Stimulated activated CD4-positive, alpha-beta T cell treated with anti-CD3 and anti-CD28 coated beads, Interleukin-12 subunit alpha, Interleukin-12 subunit beta, amount 100 ng/mL, for 48 hours (primary cell): ENCODE measurements at regions not wholly inside any gene's neighbourhood (a gene's known extent, or its start where the extent isn't known, plus 50 kb on each side); places are given as distances from the start of the nearest gene placed in this dataset.
"Not testable (repeated sequence)": the region's sequence is repeated elsewhere in the genome, so short reads cannot be mapped to it uniquely, and the experiment has no call there.

Source experiments
- DNase-seq, 3 donors: peaks; one replicate each; pipeline ENCODE4 v3.0.0-alpha.2; 2020; ENCODE audit warnings: low read depth in 2 of 3, low spot score in 1 of 3

DNA sequence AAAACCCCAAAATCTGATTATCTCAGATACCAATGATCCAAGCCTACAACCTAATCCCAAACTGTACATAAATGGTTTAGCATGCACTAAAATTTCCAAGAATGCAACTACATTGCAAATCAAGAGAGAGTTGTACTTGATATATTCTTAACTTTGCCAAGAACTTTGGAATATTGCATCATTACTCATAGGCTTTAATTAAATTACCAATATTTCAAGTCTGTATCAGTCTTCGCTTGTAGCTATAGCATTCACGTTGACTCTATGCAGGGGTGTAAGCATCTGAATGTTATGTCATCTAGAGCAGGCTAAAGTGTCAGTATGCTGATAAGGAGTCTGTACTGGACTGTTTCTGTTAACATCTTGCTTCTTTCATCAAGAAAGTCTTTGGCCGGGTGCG, 56.3 kb downstream of the FOXI3 start:
- no peak for DNase-seq

GRCh38 chr2:88377641-88377991, 74.9 kb downstream of the FOXI3 start:
- no peak for DNase-seq

DNA sequence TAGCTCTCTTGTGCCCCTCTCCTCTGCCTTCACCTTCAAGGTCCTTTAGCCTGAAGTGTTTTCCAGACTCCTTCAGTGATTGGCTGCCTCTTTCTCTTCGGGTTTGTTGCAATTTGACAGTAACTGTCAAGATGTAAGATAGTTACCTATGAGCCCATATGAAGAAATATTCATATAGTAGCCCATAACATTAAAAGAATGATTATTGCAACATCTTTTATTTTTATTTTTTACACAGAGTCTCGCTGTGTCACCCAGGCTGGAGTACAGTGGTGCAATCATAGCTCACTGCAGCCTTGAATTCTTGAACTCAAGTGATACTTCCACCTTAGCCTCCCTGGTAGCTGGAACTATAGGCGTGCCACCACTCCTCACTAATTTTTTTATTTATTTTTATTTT, 80.5 kb downstream of the FOXI3 start:
- no peak for DNase-seq

- not testable (repeated sequence) for DNase-seq
Measured at GRCh38 chr2:88365408-88365807, 87.1 kb downstream of the FOXI3 start.

DNA sequence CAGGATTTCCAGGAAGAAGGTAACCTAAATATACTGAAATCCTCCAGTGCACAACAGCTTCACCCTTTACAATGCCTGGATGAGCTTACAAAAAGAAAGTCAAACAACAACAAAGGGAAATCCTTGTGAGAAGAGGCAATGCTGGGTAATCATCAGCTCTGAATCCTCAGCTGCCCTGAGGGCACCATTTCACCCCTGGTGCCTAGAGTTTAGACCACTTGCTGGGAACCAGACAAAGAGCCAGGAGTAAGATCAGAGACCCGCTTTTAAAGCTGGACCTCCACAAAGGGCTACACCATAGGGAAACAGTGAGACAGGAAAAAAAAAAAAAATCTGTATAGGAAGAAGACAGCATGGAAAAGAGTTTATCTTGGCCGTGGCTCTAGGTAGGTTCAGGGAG, 97.0 kb downstream of the FOXI3 start:
- no peak for DNase-seq

GRCh38 chr2:88351249-88351601, 101.3 kb downstream of the FOXI3 start:
- DNase-seq = no peak

DNA sequence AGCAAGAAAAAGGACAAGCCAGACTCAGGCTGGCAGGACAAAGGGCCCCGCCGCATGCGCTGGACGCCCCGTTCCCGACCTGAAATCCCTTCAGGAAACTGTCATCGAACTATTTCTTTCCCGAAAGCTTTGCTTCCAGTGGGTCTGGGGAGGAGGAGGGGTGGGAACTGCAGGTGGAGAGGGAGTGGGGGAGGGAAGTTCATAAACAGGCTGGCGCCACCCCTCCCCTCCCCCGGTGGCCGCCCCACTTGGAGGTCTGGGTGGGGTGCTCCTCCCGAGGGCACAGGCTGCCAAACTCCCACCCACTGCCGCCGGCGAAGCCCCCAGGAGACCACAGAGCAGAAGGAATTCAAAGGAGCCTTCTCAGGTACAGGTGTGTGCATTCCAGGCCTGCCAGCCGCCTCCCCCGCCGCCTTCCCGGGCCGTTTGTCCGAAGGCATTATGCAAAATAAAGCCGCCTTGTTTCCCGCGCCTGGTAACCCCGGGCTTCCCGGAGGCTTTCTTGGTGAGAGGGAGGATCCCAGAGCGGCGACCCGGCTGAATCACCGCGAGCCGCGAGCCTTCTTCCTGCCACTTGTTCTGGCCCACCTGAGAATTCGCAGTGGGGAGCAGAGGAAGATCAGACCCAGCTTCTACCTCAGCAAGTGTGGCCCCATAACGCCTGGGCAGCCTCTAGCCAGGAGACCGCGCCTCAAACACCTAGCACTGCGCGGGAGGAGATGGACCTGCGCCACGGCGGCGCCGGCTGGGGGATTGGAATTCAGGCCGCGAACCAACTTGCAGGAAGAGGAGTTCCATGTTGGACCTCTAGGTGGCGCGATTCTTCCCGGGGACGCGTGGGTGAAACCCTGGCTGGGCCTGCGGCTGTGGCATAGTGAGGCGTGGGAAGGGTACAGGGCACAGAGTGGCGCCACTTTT, 101.9 kb downstream of the FOXI3 start:
- DNase-seq = peak; percentile 50 to 68 (median 63)

GRCh38 chr2:88345842-88346241, 106.7 kb downstream of the FOXI3 start:
- no peak for DNase-seq

GRCh38 chr2:88342749-88343148, 109.7 kb downstream of the FOXI3 start:
- no peak for DNase-seq

- DNase-seq = no peak
Measured at GRCh38 chr2:88334418-88334817, 118.1 kb downstream of the FOXI3 start.

- DNase-seq = no peak
Measured at GRCh38 chr2:88331239-88331638, 121.3 kb downstream of the FOXI3 start.

DNA sequence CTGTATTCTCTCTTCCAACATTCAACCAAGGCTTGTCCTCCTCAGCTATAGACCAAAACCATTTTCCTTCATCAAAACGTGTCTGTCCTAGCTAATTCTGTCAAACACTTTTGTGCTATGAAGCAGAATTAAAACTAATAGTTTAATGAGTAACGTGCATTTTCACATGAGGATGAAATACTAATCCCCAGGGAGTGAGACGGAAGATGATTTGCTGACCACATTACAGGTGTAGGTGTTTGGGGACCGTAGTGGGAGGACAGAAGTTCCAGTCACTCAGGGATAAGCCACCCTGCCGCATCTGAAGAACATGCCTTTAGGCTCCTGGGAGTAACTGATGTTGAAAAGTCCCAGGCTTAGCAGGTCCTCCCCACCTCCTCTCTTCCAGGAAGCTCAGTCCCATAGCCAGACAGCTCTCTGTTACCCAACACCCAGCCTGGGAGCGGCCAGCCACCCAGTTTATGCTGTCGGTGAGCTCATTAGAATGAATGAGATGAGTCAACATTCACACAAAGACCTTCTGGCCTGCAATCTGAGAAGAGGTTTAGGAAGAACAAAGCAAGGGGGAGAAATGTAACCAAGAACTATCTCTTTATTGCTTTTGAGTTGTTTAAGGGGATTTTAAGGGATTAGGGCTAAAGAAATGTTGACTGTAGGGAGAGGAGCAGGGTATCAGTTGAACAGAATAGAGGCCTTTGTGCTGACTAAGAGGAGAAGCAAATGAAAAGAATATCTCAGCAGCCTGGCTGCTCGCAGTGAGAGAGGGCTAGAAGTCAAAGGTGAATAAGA, 122.5 kb downstream of the FOXI3 start:
- DNase-seq = no peak

DNA sequence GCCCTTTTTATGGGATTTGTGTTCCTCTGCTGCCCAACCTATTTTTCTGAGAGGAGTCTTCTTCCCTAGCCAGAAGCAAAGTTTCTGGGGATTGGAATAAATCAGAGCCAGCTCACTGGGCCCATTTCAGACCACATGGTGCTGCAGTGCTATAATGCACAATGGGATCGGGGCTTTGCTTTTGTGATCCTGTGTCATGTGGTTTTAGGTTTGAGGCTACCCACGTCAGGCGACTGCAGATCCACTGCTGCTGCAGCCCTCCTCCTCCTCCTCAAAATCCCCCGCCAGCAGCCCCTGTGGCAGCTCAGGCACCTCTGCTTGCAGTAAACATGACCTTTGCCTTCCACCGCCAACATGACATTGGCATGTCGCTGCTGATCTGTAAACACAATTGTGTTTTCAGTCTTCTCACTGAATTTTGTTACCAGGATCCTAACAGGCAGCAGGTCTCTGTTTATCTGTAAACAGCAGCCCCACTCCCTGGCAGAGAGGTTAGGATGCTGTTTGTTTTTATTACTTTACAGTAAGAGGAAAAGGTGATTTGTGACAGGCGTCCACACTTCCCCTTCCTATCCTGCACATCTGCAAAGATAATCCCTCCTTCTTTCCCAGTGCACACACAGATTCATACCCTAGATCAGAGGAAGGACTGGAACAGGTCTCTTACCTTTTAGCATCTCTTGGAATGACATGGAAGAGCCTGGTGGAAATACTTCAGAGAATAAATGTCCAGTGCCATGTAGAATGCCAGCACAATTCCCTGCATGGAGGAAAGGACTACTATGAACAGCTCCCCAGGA, 130.8 kb downstream of the FOXI3 start:
- DNase-seq = no peak

DNA sequence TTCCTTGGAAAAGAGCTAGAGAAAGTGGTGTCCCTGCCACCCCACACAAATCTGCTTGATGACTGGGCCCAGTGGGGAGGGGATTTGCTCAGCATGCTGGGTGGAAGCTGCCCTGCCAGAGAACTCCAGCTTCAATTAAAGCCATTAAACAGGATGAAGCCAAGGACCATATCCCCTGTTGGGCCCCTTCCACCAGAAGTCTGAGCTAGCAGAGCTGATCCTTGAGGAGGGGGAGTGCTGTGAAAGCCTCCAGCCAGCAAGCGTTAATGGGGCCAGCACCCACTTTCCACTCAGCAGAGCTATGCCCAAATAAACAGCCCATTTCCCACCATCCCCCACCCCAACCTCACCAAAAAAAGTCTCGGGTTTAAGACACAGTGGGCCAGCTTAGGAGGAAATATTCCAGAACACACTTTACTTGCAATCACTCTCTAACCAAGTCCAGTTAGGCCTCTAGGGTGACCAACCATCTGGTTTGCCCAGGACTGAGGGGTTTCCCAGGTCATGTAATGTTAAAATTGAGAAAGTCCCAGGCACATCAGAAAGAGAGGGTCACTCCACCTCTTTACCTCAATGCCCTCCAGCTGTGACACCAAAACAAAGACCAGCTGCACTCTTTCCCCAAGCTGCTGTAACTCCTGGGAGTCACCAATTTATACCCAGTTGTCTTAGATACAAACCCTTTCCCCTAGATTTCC, 132.3 kb downstream of the FOXI3 start:
- no peak for DNase-seq

- DNase-seq = no peak
Measured at GRCh38 chr2:88318956-88319330, 133.6 kb downstream of the FOXI3 start.

- no peak for DNase-seq
Measured at GRCh38 chr2:88318071-88318955, 134.2 kb downstream of the FOXI3 start.

DNA sequence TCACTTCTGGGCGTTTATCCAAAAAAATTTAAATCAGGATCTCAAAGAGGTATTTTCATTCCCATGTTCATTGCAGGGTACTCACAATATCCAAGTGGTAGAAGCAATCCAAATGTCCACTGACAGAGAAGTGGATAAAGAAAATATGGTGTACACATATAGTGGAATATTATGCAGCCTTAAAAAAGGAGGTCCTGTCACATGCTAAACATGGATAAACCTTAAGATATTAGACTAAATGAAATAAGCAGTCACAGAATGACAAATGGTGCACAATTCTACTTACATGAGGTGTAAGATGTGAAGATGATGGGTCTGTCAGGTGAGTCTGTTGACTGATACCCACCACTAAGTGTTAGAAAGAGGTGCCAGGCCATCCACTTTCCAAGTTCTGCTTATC, 140.6 kb downstream of the THNSL2 start:
- DNase-seq = no peak

DNA sequence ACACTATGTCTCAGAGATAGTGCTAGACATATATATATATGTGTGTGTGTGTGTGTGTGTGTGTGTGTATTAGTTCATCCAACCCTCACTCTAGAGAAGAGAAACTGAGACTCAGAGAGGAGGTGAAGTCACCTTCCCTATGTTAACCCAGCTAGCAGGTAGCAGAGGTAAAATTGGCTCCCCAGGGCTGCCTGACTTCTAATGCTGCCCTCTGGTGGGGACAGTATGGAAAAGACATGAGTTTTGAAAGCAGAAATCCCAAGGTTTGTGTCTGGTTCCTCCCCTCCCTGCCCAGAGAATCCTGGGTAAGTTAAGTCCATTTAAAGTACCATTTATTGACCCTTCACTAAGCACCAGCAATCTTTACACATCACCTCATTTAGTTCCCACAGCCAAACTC, 137.7 kb downstream of the THNSL2 start:
- no peak for DNase-seq

DNA sequence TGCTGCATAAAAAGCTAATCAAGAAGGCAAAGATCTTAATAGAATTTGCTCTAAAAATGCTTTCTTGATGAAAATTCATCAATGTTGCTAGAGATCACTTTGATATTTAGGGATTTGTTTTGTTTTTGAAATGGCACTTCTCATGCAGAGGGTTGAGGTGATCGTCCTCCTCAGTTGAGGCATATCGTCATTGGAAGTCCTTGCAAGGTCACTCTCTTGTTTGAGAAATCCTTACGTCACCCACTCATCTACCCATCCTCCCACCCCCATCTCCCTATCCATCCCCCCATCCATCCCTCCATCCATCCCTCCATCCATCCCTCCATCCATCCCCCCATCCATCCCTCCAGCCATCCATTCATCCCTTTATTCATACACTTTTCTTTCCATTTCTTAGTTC, 133.7 kb downstream of the THNSL2 start:
- DNase-seq = no peak

GRCh38 chr2:88296247-88296646, 126.1 kb downstream of the THNSL2 start:
- no peak for DNase-seq
